NCI-H2171 treated with DMSO at 0.1 percent for 48 hours (cell line): ENCODE measurements at regions not wholly inside any gene's neighbourhood (a gene's known extent, or its start where the extent isn't known, plus 50 kb on each side); places are given as distances from the start of the nearest gene placed in this dataset.
"Not testable (repeated sequence)": the region's sequence is repeated elsewhere in the genome, so short reads cannot be mapped to it uniquely, and the experiment has no call there.

Source experiments
- DNase-seq: peaks from one replicate; lab custom pipeline; 2025; lab: John Stamatoyannopoulos, UW

DNA sequence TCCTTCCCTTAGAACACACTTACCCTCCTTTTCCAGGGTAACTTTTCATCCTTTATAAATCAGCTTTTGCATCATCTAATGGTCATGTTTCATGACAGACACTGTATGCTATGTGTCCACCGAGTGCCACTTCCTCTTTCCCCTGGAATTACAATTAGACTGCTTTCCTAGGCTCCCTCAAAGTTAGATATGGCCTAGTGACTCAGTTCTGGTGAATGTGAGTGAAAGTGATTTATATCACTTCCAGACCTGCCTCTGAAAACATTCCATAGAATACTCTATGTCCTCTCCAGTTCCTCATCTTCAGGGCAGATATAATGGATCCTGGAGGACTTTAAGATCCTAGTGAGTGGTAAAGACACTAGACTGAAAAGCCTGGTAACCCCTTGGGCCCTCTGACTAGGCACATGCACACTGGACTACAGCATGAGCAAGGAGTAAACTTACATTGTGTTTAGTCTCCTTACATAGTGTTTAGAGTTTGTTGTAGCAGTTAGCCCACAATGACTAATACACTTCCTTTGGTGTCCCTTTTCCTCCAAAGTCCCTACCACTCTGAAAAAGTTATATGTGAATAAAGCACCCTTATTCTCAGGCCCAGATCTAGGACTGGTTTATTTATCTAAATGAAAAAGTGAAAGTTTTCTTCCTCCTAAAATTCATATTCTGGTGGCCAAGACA, 59.3 kb downstream of the GPR88 start:
- DNase-seq = no peak

DNA sequence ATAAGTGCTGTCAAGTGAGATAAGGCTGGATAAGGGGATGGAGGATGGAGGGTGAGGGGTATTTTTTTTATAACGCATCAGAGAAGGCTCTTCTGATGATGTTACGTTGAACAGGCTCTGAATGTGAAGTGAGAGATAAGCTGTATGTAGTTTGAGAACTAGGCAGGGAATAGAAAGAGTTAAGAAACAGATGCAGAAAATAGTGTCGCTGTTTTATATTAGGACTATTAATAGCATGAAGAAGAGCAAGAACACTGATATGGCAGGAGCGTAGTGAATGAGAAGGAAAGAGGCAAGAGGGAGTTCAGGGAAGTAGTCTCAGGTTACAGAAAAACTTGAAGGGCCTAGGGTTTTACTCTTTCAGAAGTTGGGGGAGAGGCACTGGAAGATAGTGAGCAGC, 59.8 kb downstream of the GPR88 start:
- no peak for DNase-seq

DNA sequence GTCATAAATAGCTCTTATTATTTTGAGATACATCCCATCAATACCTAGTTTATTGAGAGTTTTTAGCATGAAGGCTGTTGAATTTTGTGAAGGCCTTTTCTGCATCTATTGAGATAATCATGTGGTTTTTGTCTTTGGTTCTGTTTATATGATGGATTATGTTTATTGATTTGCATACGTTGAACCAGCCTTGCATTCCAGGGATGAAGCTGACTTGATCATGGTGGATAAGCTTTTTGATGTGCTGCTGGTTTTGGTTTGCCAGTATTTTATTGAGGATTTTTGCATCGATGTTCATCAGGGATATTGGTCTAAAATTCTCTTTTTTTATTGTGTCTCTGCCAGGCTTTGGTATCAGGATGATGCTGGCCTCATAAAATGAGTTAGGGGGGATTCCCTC, 62.4 kb downstream of the GPR88 start:
- DNase-seq = not testable (repeated sequence)

DNA sequence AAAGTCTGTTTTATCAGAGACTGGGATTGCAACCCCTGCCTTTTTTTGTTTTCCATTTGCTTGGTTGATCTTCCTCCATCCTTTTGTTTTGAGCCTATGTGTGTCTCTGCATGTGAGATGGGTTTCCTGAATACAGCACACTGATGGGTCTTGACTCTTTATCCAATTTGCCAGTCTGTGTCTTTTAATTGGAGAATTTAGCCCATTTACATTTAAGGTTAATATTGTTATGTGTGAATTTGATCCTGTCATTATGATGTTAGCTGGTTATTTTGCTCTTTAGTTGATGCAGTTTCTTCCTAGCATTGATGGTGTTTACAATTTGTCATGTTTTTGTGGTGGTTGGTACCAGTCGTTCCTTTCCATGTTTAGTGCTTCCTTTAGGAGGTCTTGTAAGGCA, 64.1 kb downstream of the GPR88 start:
- not testable (repeated sequence) for DNase-seq

DNA sequence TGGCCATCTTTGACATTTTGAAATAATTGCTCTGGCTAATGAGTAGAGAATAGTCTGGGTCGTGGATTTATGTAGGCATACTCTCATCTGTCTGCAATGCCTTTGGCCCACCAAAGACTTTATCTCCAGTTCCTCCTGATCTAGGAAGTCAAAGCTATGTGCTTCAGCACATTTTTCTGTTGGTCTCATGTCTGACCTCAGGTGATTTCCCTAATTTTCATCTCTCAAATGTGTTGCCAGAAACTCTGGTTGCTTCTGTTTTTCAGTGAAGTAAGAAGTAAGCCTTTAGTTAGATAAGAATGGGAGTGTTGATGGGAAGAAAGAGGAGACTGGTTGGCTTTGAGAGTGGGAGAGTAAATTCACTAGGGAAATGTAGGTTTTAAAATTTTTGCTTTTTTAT, 66.4 kb downstream of the GPR88 start:
- DNase-seq = no peak

DNA sequence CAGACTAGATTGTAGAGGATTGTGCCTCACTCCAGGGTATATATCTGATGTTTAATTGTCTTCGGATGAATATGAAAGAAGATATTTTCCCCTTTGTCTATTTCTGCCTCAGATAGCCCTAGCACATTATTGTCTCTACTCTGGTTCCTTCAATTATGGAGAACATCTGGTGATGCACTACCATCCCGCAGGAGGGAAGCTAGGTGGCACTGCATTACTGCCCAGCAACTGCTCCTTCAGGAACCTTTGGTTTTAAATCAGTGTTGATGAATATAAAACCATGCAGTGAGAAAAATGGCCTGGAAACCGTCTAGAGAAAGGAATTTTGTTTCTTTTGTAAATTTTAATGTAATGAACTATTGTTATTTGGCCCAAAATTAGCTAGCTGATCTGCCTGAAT, 68.5 kb downstream of the GPR88 start:
- DNase-seq = peak; percentile 57

DNA sequence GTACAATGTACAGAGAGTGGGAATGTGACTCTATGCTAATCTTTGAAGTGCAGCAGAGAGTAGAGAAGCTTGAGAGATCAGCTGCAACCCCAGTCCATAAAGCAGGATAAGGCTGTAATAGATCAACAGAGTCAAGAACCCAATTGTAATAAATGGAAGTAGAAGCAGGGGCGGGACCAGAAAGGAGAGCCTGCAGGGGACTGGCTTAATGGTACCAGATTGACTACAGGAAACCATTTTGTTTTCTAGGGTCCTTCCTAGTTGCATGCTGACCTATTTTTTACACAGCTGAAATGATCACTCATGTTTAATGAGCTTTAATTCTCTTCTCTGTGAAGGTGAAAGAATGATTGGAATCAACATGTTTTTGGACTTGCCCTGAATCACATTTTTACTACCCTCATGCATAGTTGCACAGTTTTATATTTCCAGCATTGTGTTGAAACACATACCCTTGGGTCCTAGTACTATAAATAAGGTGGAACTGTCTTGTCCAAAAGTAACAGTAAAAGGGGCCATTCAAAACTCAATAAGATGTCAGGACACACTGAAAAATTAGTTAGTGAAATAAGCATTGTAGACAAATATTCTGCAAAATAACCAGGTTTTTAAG, 69.8 kb downstream of the GPR88 start:
- DNase-seq = no peak

DNA sequence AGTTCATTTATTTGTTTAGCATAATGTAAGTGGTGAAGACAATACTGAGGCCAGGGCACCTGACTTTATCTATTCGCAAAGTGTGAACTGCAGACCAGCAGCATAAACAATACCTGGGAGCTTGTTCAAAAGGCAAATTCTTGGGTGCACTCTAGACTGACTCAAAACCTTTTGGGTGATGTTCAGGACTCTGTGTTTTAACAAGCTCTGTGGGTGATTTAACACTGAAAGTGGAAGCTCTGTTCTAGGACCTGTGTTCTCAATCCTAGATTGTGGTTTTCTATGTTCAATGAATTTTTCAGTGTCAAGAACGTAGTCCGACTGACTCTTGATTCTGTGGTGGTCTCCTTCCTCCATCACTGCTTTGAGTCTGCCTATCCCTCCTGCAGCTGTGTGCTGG, 71.9 kb downstream of the GPR88 start:
- DNase-seq = no peak

DNA sequence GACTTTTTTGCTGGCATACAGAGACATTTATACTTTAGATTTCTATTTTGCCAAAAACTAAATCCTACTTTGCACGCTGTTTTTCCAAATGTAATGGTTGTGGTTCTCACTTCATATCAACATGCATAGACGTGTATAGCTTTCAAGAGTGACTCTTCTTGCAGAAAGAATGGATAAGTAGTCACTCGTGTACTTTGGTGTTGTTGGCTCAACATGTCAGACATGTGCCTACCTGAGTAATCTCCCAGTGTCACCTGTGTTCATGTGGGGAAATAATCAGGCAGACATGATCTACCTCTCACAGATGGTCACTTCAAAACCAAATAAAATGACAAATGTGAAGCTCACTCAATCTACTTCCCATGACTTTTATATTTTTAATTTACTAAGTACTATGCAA, 73.1 kb downstream of the GPR88 start:
- DNase-seq = peak; percentile 17

DNA sequence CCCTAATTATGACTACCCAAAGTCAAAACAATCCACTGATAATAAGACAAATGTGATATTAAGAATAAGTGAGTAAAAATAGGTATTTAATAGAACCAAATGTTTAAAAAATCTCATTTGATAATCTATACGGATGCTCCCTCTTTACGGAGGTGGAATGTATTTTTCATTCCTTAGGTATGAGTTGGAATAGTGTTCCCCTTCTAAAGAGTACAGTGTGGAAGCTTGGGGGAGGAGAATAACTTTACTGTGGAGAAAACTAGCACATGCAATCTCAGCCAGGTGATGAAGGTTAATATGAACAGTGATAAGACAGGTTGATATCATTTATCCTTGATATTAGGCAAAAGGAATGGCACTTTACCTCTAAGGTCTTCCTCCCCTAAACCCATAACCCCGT, 74.6 kb downstream of the GPR88 start:
- no peak for DNase-seq

DNA sequence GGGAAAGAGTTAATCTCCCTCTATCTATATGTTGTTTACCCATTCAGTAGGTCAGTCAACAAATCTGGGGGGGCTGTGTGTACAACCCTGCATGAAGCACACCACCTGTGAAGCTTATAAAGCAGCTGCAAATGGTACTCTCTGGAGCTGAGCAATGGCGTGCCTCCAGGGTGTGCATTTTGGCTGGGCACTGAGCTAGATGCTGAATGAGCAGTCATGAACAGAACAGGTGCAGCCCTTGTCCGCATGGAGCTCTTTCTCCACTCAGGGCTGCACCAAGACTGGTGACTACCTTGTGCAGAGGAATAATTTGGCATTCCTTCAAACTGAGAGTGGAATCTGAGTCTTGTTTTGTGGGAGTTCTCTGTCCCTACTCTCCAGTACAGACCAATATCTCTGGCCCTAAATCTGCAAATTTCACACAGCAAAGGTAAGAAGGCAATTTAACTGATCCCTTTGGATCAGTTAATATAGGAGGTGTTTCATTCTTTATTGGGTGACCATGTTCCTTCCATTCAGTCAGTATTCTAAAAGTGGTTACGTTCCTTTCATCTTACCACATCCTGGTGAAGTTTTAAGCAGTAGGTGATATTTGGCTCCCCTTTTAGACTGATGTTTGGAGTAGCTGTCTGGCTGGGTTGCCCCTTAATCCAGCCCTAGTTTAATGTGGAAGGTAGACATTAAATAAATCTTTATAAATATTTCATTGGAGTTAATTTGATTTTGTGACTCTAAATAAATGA, 76.0 kb downstream of the GPR88 start:
- DNase-seq = no peak

DNA sequence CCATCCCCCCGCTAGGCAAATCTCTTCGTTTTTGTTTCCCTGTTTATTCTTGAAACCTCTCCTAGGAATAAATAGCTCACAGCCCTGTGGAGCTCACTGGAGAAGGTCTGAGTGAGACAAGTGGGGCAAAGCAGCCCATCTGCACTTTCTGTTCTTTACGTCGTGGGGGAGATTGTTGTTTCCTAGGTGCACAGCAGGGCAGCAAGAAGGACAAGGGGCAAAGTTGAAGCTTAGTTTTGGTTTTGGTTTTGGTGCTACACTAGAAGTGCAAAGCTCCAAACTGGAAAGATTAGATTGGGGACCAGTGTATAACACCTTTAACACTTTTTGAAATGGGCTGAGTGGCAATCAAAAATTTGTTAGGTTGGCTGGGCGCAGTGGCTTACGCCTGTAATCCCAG, 76.6 kb downstream of the GPR88 start:
- no peak for DNase-seq

DNA sequence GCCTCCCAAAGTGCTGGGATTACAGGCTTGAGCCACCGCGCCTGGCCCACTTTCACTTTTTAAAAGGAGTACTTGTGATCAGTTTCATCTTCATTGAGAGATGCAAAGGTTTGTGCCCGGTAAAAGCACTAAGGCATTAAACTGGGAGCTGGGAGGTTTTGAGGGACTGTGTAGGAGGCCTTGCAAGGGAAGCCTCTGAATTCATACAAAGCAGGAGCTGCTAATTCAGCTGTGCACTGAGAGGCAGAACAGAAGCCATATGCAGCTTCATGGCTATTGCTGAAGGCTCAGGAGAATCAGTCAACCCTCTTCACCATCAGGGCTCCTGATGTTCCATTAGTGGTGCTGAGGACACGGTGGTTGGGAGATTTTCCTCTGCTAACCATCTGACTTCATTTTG, 77.7 kb downstream of the GPR88 start:
- DNase-seq = no peak

DNA sequence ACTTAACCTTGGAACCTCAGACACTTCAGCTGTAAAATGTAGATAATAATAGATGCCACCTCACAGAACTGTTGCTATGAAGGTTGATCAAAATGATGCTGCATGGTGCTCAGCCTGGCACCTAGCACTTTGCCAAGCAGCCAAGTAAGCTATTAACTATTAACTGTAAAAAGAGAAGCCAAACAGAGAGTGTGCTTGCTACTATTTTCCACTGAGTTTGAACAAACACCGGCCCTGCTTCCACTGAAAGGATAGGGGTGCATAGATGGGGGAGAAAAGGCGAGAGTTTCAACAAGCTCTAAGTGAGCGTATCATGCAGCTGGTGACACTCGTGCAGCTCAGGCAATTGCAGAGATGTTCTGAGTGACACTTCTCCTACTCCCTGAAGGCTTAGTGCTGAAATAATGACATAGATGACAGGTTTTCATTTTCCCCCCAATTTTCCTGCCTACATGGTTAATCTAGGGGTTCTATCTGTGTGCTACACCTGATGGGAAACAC, 78.2 kb downstream of the GPR88 start:
- DNase-seq = no peak

DNA sequence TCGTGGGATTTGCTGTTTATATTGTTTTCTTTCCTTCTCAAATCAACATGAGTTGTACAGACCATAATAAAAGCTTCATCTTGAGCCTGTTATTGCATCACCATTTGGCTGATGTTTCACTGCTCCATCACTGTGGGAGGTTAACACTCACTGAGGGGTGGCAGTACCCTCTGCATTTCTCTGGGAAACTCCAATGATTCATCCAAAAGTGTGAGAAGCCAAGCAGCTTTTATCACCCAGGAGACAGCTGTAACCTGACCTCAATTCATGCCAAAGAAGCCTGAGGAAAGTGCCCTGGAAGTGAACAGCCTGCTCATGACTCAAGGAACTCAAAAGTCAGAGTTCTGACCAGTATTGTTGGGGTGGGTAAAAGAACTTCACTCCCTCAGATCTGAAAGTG, 84.1 kb downstream of the GPR88 start:
- DNase-seq = no peak

DNA sequence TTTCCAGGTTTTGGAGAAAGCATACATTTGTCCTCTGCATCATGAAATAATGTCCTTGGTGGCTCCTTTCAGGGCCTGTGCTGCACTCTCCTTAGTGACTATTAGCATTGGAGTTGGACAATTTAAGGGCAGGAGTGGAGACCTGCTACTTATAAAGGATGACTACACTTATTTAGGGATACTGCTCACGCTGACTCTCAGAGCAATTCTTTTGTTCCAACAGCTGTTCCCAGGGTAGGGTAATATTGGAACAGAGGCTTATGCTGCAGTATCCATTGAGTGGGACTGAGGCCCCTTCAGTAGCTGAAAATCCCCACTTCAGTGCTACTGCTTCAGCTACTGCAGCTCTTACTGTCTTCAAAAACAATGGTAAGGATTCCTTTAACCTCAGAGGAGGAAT, 84.6 kb downstream of the GPR88 start:
- DNase-seq = no peak

DNA sequence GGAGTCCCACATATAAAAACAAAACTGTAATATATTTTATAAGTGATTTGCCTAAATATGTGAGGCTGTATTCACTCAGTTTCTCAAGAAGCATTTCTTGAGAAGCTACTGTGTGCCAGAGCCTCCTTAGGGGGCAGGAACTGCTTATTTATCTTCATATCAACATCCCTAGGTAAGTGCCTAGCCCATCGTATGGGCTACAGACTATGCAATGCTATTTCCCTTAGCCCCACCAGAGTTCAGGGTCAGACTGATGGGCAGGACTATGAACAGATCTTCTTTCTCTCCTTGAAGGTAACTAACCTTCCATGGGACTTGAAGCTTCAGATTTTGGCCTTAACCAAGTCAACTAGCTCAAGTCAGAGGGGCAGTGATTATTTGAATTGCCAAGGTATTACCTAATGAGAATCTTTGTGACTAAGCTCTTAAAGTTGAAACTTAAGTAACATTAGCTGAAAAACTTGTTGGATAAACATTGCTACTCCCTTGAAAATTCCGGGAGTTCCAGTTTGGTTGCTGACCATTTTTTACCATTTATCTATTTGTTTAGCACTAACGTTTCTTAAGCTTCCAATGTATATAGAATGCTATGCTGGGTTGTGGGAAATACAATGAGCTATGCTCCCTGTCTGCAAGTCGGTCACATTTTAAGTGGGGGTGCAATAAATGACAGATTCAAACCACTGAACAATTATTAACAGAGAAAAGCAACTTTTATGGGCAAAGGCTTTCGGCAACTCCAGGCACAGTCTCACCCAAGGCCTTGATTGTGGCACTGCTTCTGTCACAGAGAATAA, 85.2 kb downstream of the GPR88 start:
- DNase-seq = no peak

DNA sequence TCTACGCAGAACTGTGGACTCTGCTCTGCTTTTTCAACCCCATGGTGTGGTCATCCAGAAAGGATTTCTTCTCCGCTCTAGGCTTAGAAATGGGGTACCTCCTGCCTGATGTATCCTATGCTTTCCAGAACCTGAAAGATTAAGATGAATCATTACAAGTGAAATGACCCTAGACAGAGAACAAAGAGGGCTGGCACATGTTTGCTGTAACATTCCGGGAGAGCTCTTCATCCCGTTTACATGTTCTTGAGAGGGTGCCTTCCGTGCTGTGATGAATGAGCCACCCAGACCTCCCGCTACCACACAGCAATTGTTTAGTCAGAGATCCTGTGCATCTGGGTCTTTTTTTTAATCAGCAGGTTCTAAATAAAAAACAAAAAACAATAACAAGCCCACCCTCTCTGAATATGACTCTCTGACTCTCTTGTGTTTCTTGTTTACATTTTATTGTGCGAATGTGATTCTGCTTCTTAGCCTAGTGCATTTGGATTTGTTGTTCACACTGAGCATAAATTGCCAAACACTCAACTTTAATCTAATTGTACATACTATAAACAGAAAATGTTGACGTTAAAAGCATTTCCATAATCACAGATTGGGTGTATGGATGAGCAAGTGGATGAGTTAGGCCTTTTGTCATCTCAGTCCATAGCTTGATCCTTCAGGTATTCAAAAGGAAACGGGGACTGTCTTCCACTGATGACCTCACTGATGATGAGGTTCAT, 87.1 kb downstream of the GPR88 start:
- no peak for DNase-seq

DNA sequence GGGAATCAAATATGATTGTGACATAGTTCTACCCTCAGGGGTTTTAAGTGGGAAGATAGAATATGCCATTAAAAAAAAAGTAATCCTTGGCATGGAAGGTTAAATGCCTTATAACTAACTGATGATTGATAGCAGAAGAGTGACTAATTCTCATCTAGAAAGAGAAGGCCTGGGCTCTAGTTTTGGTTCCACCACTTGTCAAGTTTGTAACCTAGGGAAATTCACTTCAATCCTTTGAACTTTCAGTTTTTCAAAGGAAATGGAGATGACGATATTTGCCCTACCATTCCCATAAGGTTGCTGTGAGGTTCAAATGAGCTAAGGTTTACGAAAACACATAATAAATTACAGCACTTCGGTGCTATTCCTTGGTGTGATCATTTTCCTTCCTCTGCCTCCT, 88.5 kb downstream of the GPR88 start:
- DNase-seq = no peak

DNA sequence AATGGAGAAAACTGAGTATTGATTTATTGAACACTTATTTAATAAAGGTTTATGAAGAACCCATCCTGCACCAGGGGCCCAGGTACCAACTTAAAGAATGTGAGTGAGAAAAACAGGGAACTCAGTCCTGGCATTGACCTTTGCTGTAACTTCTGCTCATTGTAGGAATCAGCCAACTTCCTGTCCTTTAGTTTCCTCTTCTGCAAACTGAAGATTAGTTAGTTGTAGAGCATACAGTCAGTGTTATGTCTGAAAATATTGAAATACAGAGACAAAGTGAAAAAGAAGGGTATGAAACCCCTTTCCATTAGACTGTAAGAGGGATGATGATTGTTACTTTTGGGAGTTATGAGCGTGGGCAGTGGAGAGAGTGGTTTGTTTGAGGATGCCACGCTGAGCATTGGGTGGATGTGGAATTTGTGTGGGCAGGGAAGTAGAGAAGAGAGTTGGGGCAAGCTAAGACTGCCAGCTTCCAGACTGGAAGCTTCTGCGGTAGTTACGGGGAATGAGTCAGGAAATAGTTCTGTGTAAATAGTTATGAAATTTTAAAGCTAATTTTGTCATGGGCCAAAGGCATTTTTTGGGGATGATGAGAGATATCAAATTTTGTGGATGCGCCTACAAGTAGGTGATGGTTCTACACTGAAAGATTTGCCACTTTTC, 89.2 kb downstream of the GPR88 start:
- DNase-seq = no peak

DNA sequence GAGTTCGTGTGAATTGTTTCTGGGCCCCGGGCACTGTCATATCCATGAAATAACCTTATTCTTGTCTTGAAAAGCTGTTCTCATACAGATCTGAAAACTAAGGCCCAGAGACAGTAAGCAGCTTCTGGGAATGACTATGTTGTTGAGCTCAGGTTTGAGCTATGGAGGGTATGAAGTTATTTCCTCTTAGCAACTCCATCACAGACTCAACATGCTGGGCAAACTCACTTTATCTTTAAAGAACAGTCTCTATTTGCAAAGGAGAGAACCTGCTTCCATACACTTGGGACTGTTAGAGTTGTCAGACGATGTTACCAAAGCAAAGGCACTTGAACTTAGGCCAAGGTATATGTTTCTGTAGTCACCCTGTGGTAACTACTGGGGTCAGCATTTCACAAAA, 90.0 kb downstream of the GPR88 start:
- DNase-seq = no peak
